Smooth muscle cell (in vitro differentiated cells): ENCODE measurements at regions not wholly inside any gene's neighbourhood (a gene's known extent, or its start where the extent isn't known, plus 50 kb on each side); places are given as distances from the start of the nearest gene placed in this dataset.

Experiments
- DNase-seq: peaks from one replicate; lab custom pipeline; 2025; ENCODE audit not compliant: unreplicated experiment; lab: John Stamatoyannopoulos, UW
- H2AFZ ChIP-seq: fragments of 200-600 bp; sonication (generic); 2 replicates; pipeline ENCODE4 v1.6.0; 2016; ENCODE audit warnings: antibody characterized with exemption, low read depth, mild to moderate bottlenecking
- H3F3A ChIP-seq: fragments of 200-600 bp; sonication (generic); 2 replicates; pipeline ENCODE4 v1.6.0; 2017; ENCODE audit warnings: antibody characterized with exemption, low read depth
- H3K27ac ChIP-seq: fragments of 200-600 bp; sonication (generic); 2 replicates; pipeline ENCODE4 v1.5.1; 2016; ENCODE audit warnings: low read depth, mild to moderate bottlenecking
- H3K27me3 ChIP-seq: fragments of 200-600 bp; sonication (generic); 2 replicates; pipeline ENCODE4 v1.6.1; 2016; ENCODE audit warnings: low read depth, mild to moderate bottlenecking
- H3K36me3 ChIP-seq: fragments of 200-600 bp; sonication (generic); 2 replicates; pipeline ENCODE4 v1.5.1; 2016; ENCODE audit warnings: low read depth
- H3K4me1 ChIP-seq: fragments of 200-600 bp; sonication (generic); 2 replicates; pipeline ENCODE4 v1.5.1; 2016; ENCODE audit warnings: low read depth
- H3K4me2 ChIP-seq: fragments of 200-600 bp; sonication (generic); 2 replicates; pipeline ENCODE4 v1.6.0; 2016; ENCODE audit warnings: mild to moderate bottlenecking
- H3K4me3 ChIP-seq: fragments of 200-600 bp; sonication (generic); 2 replicates; pipeline ENCODE4 v1.5.1; 2016; ENCODE audit warnings: mild to moderate bottlenecking
- H3K79me2 ChIP-seq: fragments of 200-600 bp; sonication (generic); 2 replicates; pipeline ENCODE4 v1.6.0; 2016; ENCODE audit warnings: low read depth, mild to moderate bottlenecking
- H3K9ac ChIP-seq: fragments of 200-600 bp; sonication (generic); 2 replicates; pipeline ENCODE4 v1.6.0; 2016; ENCODE audit warnings: low read depth
- H3K9me3 ChIP-seq: fragments of 200-600 bp; sonication (generic); replicated peaks from 2 replicates; pipeline ENCODE4 v1.5.1; 2016; ENCODE audit warnings: low read depth
- H4K20me1 ChIP-seq: fragments of 200-600 bp; sonication (generic); 2 replicates; pipeline ENCODE4 v1.6.0; 2016; ENCODE audit warnings: low read depth
- WGBS: methylation state at CpG from one replicate; pipeline ENCODE4 v1.1.7; 2016; ENCODE audit warnings: low lambda C conversion rate; 5-methylcytosine and 5-hydroxymethylcytosine counted together
- TF ChIP-seq, protein P1 (sequence below): fragments of 200-600 bp; sonication (generic); IDR thresholded peaks from 2 replicates; pipeline ENCODE4 v1.5.1; 2017; ENCODE audit warnings: borderline replicate concordance, mild to moderate bottlenecking, antibody characterized with exemption; ENCODE audit not compliant: insufficient read depth, poor library complexity, severe bottlenecking

GRCh38 chr9:78866207-78867132 lies 569.5 kb downstream of the PSAT1 start:
- H3F3A ChIP-seq: peaks cover 5% of the 10 kb centered on the region
- TF ChIP-seq, protein P1, sequence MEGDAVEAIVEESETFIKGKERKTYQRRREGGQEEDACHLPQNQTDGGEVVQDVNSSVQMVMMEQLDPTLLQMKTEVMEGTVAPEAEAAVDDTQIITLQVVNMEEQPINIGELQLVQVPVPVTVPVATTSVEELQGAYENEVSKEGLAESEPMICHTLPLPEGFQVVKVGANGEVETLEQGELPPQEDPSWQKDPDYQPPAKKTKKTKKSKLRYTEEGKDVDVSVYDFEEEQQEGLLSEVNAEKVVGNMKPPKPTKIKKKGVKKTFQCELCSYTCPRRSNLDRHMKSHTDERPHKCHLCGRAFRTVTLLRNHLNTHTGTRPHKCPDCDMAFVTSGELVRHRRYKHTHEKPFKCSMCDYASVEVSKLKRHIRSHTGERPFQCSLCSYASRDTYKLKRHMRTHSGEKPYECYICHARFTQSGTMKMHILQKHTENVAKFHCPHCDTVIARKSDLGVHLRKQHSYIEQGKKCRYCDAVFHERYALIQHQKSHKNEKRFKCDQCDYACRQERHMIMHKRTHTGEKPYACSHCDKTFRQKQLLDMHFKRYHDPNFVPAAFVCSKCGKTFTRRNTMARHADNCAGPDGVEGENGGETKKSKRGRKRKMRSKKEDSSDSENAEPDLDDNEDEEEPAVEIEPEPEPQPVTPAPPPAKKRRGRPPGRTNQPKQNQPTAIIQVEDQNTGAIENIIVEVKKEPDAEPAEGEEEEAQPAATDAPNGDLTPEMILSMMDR: no peak
- no peaks in the 10 kb centered on the region for H3K36me3 ChIP-seq
- H3K4me2 ChIP-seq: peak overlapping the region; percentile 53
- H3K9ac ChIP-seq: no peak overlapping the region
- DNase-seq: no peak
- H2AFZ ChIP-seq: no peak overlapping the region
- no peaks in the 10 kb centered on the region for H3K9me3 ChIP-seq
- no peak overlapping the region for H3K4me3 ChIP-seq
- peaks cover 6% of the 10 kb centered on the region for H3K4me1 ChIP-seq
- no peaks in the 10 kb centered on the region for H3K27me3 ChIP-seq
- H4K20me1 ChIP-seq: no peaks in the 10 kb centered on the region
- WGBS: 65% methylated on average over 6 of the region's 6 CpGs
- peak overlapping the region; percentile 71 for H3K27ac ChIP-seq
- H3K79me2 ChIP-seq: no peaks in the 10 kb centered on the region

DNA sequence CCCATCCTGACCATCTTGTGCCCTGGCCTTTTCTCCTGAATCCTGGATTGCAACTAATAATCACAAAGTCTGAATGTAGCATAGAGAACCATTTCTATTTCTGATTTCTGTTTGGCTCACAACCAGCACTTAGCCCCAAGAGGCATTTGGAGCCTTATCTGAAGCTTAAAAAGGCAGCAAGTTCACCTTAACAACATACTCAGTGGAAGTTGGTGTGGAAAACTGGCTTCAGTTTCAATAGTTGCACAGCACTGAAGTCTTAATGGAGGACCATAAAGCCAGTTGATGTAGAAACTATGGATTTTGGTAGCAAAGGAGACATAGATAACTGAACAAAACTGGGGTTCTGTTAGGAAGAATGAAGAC lies 574.1 kb downstream of the PSAT1 start:
- TF ChIP-seq, protein P1: no peak
- Histone ChIP-seq H3K27ac (no peak overlapping the region), H3K27me3 (no peaks in the 10 kb centered on the region), H4K20me1 (no peaks in the 10 kb centered on the region), H3K9me3 (no peaks in the 10 kb centered on the region), H3K4me1 (peaks cover 1% of the 10 kb centered on the region), H3F3A (peaks cover 5% of the 10 kb centered on the region), H3K79me2 (no peaks in the 10 kb centered on the region), H3K36me3 (no peaks in the 10 kb centered on the region), H2AFZ (no peak overlapping the region), H3K4me2 (no peak overlapping the region), H3K9ac (no peak overlapping the region), H3K4me3 (no peak overlapping the region)
- no peak for DNase-seq

DNA sequence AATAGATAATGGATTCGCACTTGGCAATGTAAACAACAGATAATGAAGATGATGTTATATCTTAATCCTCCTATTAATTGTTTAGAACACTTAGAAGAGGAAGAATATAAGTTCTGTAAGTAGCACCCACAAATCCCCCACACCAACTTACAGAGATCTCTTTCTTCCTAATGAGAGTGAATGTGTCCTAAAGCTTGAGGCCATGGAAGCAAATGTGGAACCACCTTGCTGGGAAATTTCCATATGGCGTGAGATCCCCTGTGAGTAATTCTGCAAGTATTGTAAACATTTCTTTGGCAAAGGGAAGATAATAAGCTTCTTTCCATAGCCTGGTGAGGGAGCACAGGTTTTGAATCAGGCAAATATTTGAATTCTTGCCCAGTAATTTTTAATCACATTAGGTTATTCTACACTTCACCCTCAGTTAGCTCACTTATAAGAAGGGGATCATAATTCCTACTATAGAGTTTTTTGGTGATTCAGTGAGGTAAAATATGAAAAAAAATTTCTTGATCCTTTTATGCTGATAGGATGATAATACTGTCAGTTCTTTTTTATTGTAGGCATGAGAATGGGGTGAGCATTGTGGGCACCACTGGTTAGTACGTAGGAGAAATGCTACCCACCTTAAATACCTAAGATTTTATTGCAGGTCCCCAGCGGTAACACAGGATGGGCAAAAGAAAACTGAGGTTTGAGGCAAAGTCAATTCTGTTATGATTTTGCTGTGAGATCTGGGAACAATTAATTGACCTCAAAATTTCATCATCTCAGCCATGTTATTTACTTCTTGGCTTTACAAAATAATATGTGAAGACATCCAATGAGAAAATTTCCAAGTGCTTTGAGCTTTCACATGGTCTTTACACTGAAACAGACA lies 574.8 kb downstream of the PSAT1 start:
- Histone ChIP-seq H3K36me3 (no peaks in the 10 kb centered on the region), H3F3A (no peaks in the 10 kb centered on the region), H3K4me2 (no peak overlapping the region), H3K27ac (no peak overlapping the region), H4K20me1 (no peaks in the 10 kb centered on the region), H3K4me3 (no peak overlapping the region), H3K27me3 (no peaks in the 10 kb centered on the region), H2AFZ (no peak overlapping the region), H3K4me1 (no peaks in the 10 kb centered on the region), H3K9me3 (no peaks in the 10 kb centered on the region), H3K79me2 (no peaks in the 10 kb centered on the region), H3K9ac (no peak overlapping the region)
- 74% methylated on average over 4 of the region's 4 CpGs for WGBS
- DNase-seq: no peak
- TF ChIP-seq, protein P1: no peak
